OCI-LY3 (cell line): ENCODE measurements at regions not wholly inside any gene's neighbourhood (a gene's known extent, or its start where the extent isn't known, plus 50 kb on each side); places are given as distances from the start of the nearest gene placed in this dataset.

ENCODE experiments used
- EZH2phosphoT487 ChIP-seq: fragments of 200-600 bp; shearing (Covaris generic); IDR thresholded peaks from 2 replicates; pipeline ENCODE4 v1.6.1; 2018; ENCODE audit warnings: antibody characterized with exemption, mixed run types, low read depth
- TF ChIP-seq, protein P1 (sequence below): fragments of 200-600, 300-600 bp; sonication (generic); IDR thresholded peaks from 2 replicates; pipeline ENCODE4 v1.5.1; 2014; ENCODE audit warnings: antibody characterized with exemption, low read length, low read depth

GRCh38 chr10:9294132-9294663 lies 1239.7 kb downstream of the GATA3 start:
- TF ChIP-seq, protein P1, sequence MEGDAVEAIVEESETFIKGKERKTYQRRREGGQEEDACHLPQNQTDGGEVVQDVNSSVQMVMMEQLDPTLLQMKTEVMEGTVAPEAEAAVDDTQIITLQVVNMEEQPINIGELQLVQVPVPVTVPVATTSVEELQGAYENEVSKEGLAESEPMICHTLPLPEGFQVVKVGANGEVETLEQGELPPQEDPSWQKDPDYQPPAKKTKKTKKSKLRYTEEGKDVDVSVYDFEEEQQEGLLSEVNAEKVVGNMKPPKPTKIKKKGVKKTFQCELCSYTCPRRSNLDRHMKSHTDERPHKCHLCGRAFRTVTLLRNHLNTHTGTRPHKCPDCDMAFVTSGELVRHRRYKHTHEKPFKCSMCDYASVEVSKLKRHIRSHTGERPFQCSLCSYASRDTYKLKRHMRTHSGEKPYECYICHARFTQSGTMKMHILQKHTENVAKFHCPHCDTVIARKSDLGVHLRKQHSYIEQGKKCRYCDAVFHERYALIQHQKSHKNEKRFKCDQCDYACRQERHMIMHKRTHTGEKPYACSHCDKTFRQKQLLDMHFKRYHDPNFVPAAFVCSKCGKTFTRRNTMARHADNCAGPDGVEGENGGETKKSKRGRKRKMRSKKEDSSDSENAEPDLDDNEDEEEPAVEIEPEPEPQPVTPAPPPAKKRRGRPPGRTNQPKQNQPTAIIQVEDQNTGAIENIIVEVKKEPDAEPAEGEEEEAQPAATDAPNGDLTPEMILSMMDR: no peak
- no peak for TF ChIP-seq EZH2phosphoT487
